Caco-2 (cell line): ENCODE measurements at regions not wholly inside any gene's neighbourhood (a gene's known extent, or its start where the extent isn't known, plus 50 kb on each side); places are given as distances from the start of the nearest gene placed in this dataset.

Source experiments
- BruUV-seq: library from RNA; stranded (reverse); fragments of 400-500 nt; replicated peaks from 2 replicates; lab custom pipeline; 2021; lab: Mats Ljungman, UMichigan
- CTCF ChIA-PET: fragments of 300-600 bp; sonication (Branson Sonifier 250); formaldehyde crosslinking; loops from one replicate; lab custom pipeline; 2022; ENCODE audit warnings: antibody characterized with exemption; lab: Charles Lee
- POLR2A ChIA-PET: fragments of 300-600 bp; sonication (Branson Sonifier 250); formaldehyde crosslinking; loops from one replicate; lab custom pipeline; 2022; ENCODE audit warnings: antibody characterized with exemption; lab: Charles Lee
- DNase-seq, 2 experiments: peaks; one replicate each; pipeline versions ENCODE4 v3.0.0 to v3.0.0-alpha.2; 2020 to 2022
- H3K27me3 ChIP-seq: replicated peaks from 2 replicates; pipeline ENCODE4 v1.6.0; 2011; ENCODE audit warnings: low read length; ENCODE audit not compliant: control insufficient read depth, insufficient read depth
- H3K36me3 ChIP-seq: 2 replicates; pipeline ENCODE4 v1.5.1; 2011; ENCODE audit warnings: low read length; ENCODE audit not compliant: control insufficient read depth, insufficient read depth
- H3K4me1 ChIP-seq: fragments of 250-450 bp; sonication (Bioruptor Pico); 2 replicates; pipeline ENCODE4 v1.5.1; 2020; ENCODE audit warnings: mild to moderate bottlenecking
- H3K4me3 ChIP-seq: 2 replicates; pipeline ENCODE4 v1.5.1; 2011; ENCODE audit warnings: low read depth, mild to moderate bottlenecking, control low read depth, low read length
- H3K9me3 ChIP-seq: fragments of 250-450 bp; sonication (Bioruptor Pico); 2 replicates; pipeline ENCODE4 v1.5.1; 2020; ENCODE audit warnings: mild to moderate bottlenecking, moderate library complexity
- H3K27ac Mint-ChIP-seq: one replicate; pipeline ENCODE4 v1.8.0; 2022; ENCODE audit warnings: mixed read lengths; ENCODE audit not compliant: unreplicated experiment
- H3K27me3 Mint-ChIP-seq: one replicate; pipeline ENCODE4 v1.8.0; 2022; ENCODE audit warnings: mixed read lengths; ENCODE audit not compliant: insufficient read depth, unreplicated experiment
- H3K36me3 Mint-ChIP-seq: one replicate; pipeline ENCODE4 v1.8.0; 2022; ENCODE audit warnings: mild to moderate bottlenecking, mixed read lengths; ENCODE audit not compliant: insufficient read depth, unreplicated experiment
- H3K4me1 Mint-ChIP-seq: one replicate; pipeline ENCODE4 v1.8.0; 2022; ENCODE audit warnings: low read depth, mixed read lengths; ENCODE audit not compliant: unreplicated experiment
- H3K4me3 Mint-ChIP-seq: one replicate; pipeline ENCODE4 v1.8.0; 2022; ENCODE audit warnings: mild to moderate bottlenecking, moderate library complexity, mixed read lengths; ENCODE audit not compliant: unreplicated experiment
- H3K9me3 Mint-ChIP-seq: one replicate; pipeline ENCODE4 v1.8.0; 2022; ENCODE audit warnings: mixed read lengths; ENCODE audit not compliant: unreplicated experiment
- CTCF ChIP-seq, 2 experiments: fragments of 200-600 bp in 1 of 2; IDR thresholded peaks; 1 replicate in 1 of 2; 2 replicates in 1 of 2; pipeline versions ENCODE4 v1.5.1 to v1.8.0; 2011 to 2022; ENCODE audit warnings: antibody characterized with exemption in 1 of 2, control low read depth in 1 of 2, inconsistent platforms in 1 of 2, low read depth in 1 of 2, low read length in 1 of 2, mild to moderate bottlenecking in 1 of 2, moderate library complexity in 1 of 2; ENCODE audit not compliant: insufficient read depth in 1 of 2, severe bottlenecking in 1 of 2, unreplicated experiment in 1 of 2
- intact Hi-C: fragments of 100-400 bp; cut with micrococcal nuclease; formaldehyde crosslinking; loops from one replicate; pipeline ENCODE4 v1.10.0; 2022; ENCODE audit not compliant: unreplicated experiment

DNA sequence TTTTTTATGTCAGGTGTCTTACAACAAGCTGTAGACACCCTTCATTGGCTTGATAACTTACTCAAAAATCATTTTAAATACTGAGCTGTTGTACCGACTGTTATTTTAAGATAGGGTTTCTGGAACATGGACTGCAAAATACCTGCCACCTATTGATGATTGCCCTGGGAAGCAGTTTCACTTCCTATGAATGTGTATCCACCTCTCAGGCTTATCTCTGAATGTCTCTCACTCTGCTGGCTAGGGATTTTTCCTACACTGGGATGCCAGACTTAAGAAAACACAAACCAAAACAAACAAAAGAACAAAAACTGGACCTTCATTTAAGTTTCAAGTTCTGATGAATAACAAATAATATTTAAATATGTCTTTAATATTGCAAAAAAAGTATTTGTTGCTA is 663.7 kb downstream of the EFNB2 start:
- Histone ChIP-seq H3K4me1 (no peaks in the 10 kb centered on the region), H3K27me3 (no peaks in the 10 kb centered on the region), H3K4me3 (no peak overlapping the region), H3K9me3 (no peaks in the 10 kb centered on the region), H3K36me3 (no peaks in the 10 kb centered on the region)
- H3K9me3 Mint-ChIP-seq = no peaks in the 10 kb centered on the region
- POLR2A ChIA-PET = no interaction called here
- CTCF ChIA-PET = no interaction called here
- no peak for TF ChIP-seq CTCF (IDR thresholded peaks at IDR 0.05; ENCODE audit: insufficient read depth in 1 of 2, low read depth in 1 of 2, low read length in 1 of 2, severe bottlenecking in 1 of 2, unreplicated experiment in 1 of 2)
- H3K36me3 Mint-ChIP-seq = no peaks in the 10 kb centered on the region
- no peak overlapping the region for H3K4me3 Mint-ChIP-seq
- intact Hi-C loops = no loop called here
- no TSS peak for BruUV-seq
- H3K27me3 Mint-ChIP-seq = peaks cover 4% of the 10 kb centered on the region
- H3K27ac Mint-ChIP-seq = no peak overlapping the region
- no peaks in the 10 kb centered on the region for H3K4me1 Mint-ChIP-seq
- no peak for DNase-seq

DNA sequence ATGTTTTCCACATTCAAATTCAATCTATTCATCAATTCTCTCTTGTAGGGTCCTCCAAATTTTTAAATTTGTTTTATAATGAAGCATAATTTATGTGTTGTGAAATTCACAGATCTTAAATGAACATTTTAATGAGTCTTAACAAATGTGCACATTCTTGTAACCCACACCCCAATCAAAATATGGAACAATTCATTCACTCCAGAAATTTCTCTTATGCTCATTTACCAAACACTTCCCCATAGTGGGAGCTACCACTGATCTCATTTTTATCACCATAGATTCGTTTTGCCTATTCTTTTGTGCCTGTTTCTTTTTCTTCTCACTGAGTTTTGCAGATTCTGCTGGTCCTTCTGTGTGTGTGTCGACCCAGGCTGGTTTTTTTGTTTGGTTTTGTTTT is 664.1 kb downstream of the EFNB2 start:
- Histone ChIP-seq H3K27me3 (no peaks in the 10 kb centered on the region), H3K9me3 (no peaks in the 10 kb centered on the region), H3K36me3 (no peaks in the 10 kb centered on the region), H3K4me3 (no peak overlapping the region), H3K4me1 (no peaks in the 10 kb centered on the region)
- Mint-ChIP-seq H3K9me3 (no peaks in the 10 kb centered on the region), H3K36me3 (no peaks in the 10 kb centered on the region), H3K27me3 (peaks cover 4% of the 10 kb centered on the region), H3K4me3 (no peak overlapping the region), H3K4me1 (no peaks in the 10 kb centered on the region), H3K27ac (no peak overlapping the region)
- ChIA-PET CTCF (no interaction called here), POLR2A (no interaction called here)
- no TSS peak for BruUV-seq
- intact Hi-C loops = no loop called here
- DNase-seq = no peak
- TF ChIP-seq CTCF (IDR thresholded peaks at IDR 0.05; ENCODE audit: insufficient read depth in 1 of 2, low read depth in 1 of 2, low read length in 1 of 2, severe bottlenecking in 1 of 2, unreplicated experiment in 1 of 2) = no peak

DNA sequence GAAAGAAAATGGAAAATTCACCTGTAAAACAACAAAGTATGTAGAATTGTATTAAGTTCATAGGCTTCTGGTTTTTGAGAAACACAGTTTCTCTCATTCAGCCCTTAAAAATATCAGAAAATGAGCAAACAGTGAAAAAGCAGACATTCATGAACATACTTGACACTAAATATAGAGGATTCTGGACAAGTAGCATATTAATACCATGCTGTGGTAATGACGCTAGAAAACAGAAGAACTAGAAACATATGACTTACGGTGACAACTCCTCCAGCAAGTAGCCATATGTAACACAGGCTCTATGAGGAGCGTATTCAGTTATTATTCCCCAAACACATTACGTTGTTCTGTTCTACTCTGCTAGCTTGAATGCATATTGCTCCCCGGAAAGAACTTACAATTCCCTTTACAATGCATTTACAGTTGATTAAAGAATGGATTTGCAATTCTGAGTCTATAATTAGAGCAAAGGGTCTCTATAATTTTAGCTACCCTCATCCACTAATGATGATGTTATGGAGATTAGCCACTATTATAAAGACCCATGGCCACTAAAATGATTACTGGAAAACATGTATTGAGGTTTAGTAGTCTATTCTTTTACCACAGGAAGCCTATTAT is 672.1 kb downstream of the EFNB2 start:
- no peak for DNase-seq
- no peak overlapping the region for H3K4me3 ChIP-seq
- Mint-ChIP-seq H3K9me3 (no peaks in the 10 kb centered on the region), H3K27ac (no peak overlapping the region), H3K4me1 (no peaks in the 10 kb centered on the region), H3K36me3 (no peaks in the 10 kb centered on the region), H3K27me3 (peaks cover 6% of the 10 kb centered on the region), H3K4me3 (no peak overlapping the region)
- no peaks in the 10 kb centered on the region for H3K36me3 ChIP-seq
- H3K9me3 ChIP-seq = no peaks in the 10 kb centered on the region; the same call in 1 of the 2 replicates
- no peak for TF ChIP-seq CTCF (IDR thresholded peaks at IDR 0.05; ENCODE audit: insufficient read depth in 1 of 2, low read depth in 1 of 2, low read length in 1 of 2, severe bottlenecking in 1 of 2, unreplicated experiment in 1 of 2)
- H3K4me1 ChIP-seq = no peaks in the 10 kb centered on the region
- H3K27me3 ChIP-seq = no peaks in the 10 kb centered on the region
- CTCF ChIA-PET = no interaction called here
- POLR2A ChIA-PET = no interaction called here
- intact Hi-C loops = no loop called here
- BruUV-seq = no TSS peak
